CD4-positive, alpha-beta T cell treated with Interleukin-6 at 100 ng/mL for 8 hours (primary cell): ENCODE measurements at regions not wholly inside any gene's neighbourhood (a gene's known extent, or its start where the extent isn't known, plus 50 kb on each side); places are given as distances from the start of the nearest gene placed in this dataset.
"Not testable (repeated sequence)": the region's sequence is repeated elsewhere in the genome, so short reads cannot be mapped to it uniquely, and the experiment has no call there.

ENCODE experiments used
- DNase-seq: peaks from one replicate; pipeline ENCODE4 v3.0.0-alpha.2; 2020; ENCODE audit warnings: mixed read lengths, low spot score

GRCh38 chr1:8169364-8170058 lies 143.4 kb upstream of the ERRFI1 start:
- peak; percentile 81 for DNase-seq

- no peak for DNase-seq
Measured at GRCh38 chr1:8167936-8168335, 141.8 kb upstream of the ERRFI1 start.

- no peak for DNase-seq
Measured at GRCh38 chr1:8166406-8166805, 140.3 kb upstream of the ERRFI1 start.

- no peak for DNase-seq
Measured at GRCh38 chr1:8165595-8166360, 139.7 kb upstream of the ERRFI1 start.

GRCh38 chr1:8164670-8165069 lies 138.6 kb upstream of the ERRFI1 start:
- DNase-seq = no peak

- no peak for DNase-seq
Measured at GRCh38 chr1:8163039-8163438, 136.9 kb upstream of the ERRFI1 start.

GRCh38 chr1:8162168-8162567 lies 136.1 kb upstream of the ERRFI1 start:
- no peak for DNase-seq

GRCh38 chr1:8161546-8162105 lies 135.5 kb upstream of the ERRFI1 start:
- DNase-seq = no peak

- DNase-seq = no peak
Measured at GRCh38 chr1:8159470-8160024, 133.4 kb upstream of the ERRFI1 start.

- no peak for DNase-seq
Measured at GRCh38 chr1:8158995-8159394, 132.9 kb upstream of the ERRFI1 start.

- no peak for DNase-seq
Measured at GRCh38 chr1:8157765-8158164, 131.7 kb upstream of the ERRFI1 start.

GRCh38 chr1:8155528-8156186 lies 129.5 kb upstream of the ERRFI1 start:
- no peak for DNase-seq

GRCh38 chr1:8154621-8155052 lies 128.5 kb upstream of the ERRFI1 start:
- DNase-seq = no peak

GRCh38 chr1:8153961-8154360 lies 127.9 kb upstream of the ERRFI1 start:
- no peak for DNase-seq

- peak; percentile 75 for DNase-seq
Measured at GRCh38 chr1:8152731-8153702, 126.9 kb upstream of the ERRFI1 start.

GRCh38 chr1:8151647-8152046 lies 125.5 kb upstream of the ERRFI1 start:
- no peak for DNase-seq

- DNase-seq = not testable (repeated sequence)
Measured at GRCh38 chr1:8149756-8150155, 123.6 kb upstream of the ERRFI1 start.

GRCh38 chr1:8147956-8148355 lies 121.8 kb upstream of the ERRFI1 start:
- DNase-seq = no peak

GRCh38 chr1:8146257-8146855 lies 120.2 kb upstream of the ERRFI1 start:
- DNase-seq = no peak

- DNase-seq = no peak
Measured at GRCh38 chr1:8145545-8146202, 119.6 kb upstream of the ERRFI1 start.
